SU-DHL-6 (cell line): ENCODE measurements at regions not wholly inside any gene's neighbourhood (a gene's known extent, or its start where the extent isn't known, plus 50 kb on each side); places are given as distances from the start of the nearest gene placed in this dataset.

Experiments used
- CTCF ChIP-seq: fragments of 200-600 bp; sonication (generic); IDR thresholded peaks from one replicate; pipeline ENCODE4 v1.5.1; 2017; ENCODE audit warnings: antibody characterized with exemption, mild to moderate bottlenecking, low read length, moderate library complexity; ENCODE audit not compliant: insufficient read depth, poor library complexity, severe bottlenecking
- EZH2phosphoT487 ChIP-seq: fragments of 200-600 bp; sonication (generic), shearing (Covaris generic); conservative IDR thresholded peaks from 2 replicates; pipeline ENCODE4 v1.6.1; 2018; ENCODE audit warnings: mild to moderate bottlenecking, antibody characterized with exemption, low read length, moderate library complexity, mixed read lengths

GRCh38 chr7:113188396-113188795, 70.0 kb upstream of the SMIM30 start:
- TF ChIP-seq CTCF (no peak), EZH2phosphoT487 (no peak)
